A673 (cell line): ENCODE measurements at regions not wholly inside any gene's neighbourhood (a gene's known extent, or its start where the extent isn't known, plus 50 kb on each side); places are given as distances from the start of the nearest gene placed in this dataset.

ENCODE experiments used
- BruUV-seq: library from RNA; stranded (reverse); fragments of 400-500 nt; replicated peaks from 2 replicates; lab custom pipeline; 2021; lab: Mats Ljungman, UMichigan
- CTCF ChIA-PET: fragments of 300-600 bp; sonication (Branson Sonifier 250); formaldehyde crosslinking; loops from one replicate; lab custom pipeline; 2022; ENCODE audit warnings: antibody characterized with exemption; lab: Charles Lee
- POLR2A ChIA-PET: fragments of 300-600 bp; sonication (Branson Sonifier 250); formaldehyde crosslinking; loops from one replicate; lab custom pipeline; 2022; ENCODE audit warnings: antibody characterized with exemption; ENCODE audit not compliant: low non-redundant PET; lab: Charles Lee
- DNase-seq: peaks from one replicate; pipeline ENCODE4 v3.0.0-alpha.2; 2015; ENCODE audit warnings: low spot score
- H3K27ac ChIP-seq: fragments of 200-600 bp; sonication (generic); 2 replicates; pipeline ENCODE4 v1.5.1; 2016; ENCODE audit warnings: mixed run types, low read depth, mild to moderate bottlenecking, mixed read lengths, antibody characterized with exemption, low read length; ENCODE audit not compliant: poor library complexity, severe bottlenecking
- H3K27me3 ChIP-seq: fragments of 200-600 bp; sonication (generic); replicated peaks from 2 replicates; pipeline ENCODE4 v1.6.1; 2017; ENCODE audit warnings: mixed run types, low read depth, mild to moderate bottlenecking, mixed read lengths, antibody characterized with exemption, low read length; ENCODE audit not compliant: insufficient read depth, poor library complexity
- H3K36me3 ChIP-seq: fragments of 200-600 bp; sonication (generic); 2 replicates; pipeline ENCODE4 v1.6.1; 2016; ENCODE audit warnings: mixed run types, mild to moderate bottlenecking, mixed read lengths, antibody characterized with exemption, low read length; ENCODE audit not compliant: insufficient read depth, poor library complexity, severe bottlenecking
- H3K4me1 ChIP-seq: fragments of 200-600 bp; sonication (generic); 2 replicates; pipeline ENCODE4 v1.6.1; 2017; ENCODE audit warnings: mixed run types, mild to moderate bottlenecking, mixed read lengths, antibody characterized with exemption, low read length; ENCODE audit not compliant: insufficient read depth, poor library complexity, severe bottlenecking
- H3K4me3 ChIP-seq: fragments of 200-600 bp; sonication (generic); 2 replicates; pipeline ENCODE4 v1.5.1; 2016; ENCODE audit warnings: low read depth, mixed run types, mild to moderate bottlenecking, mixed read lengths, low read length; ENCODE audit not compliant: poor library complexity, severe bottlenecking
- H3K9me3 ChIP-seq: fragments of 200-600 bp; sonication (generic); 2 replicates; pipeline ENCODE4 v1.6.1; 2016; ENCODE audit warnings: mixed run types, low read depth, mild to moderate bottlenecking, mixed read lengths, antibody characterized with exemption, low read length; ENCODE audit not compliant: poor library complexity, severe bottlenecking
- EZH2 ChIP-seq: fragments of 200-600 bp; sonication (generic); IDR thresholded peaks from 2 replicates; pipeline ENCODE4 v1.6.1; 2017; ENCODE audit warnings: borderline replicate concordance, low read depth, mild to moderate bottlenecking, mixed read lengths, antibody characterized with exemption, low read length; ENCODE audit not compliant: poor library complexity, severe bottlenecking
- intact Hi-C: fragments of 100-400 bp; cut with micrococcal nuclease; formaldehyde crosslinking; loops from one replicate; pipeline ENCODE4 v1.10.0; 2022; ENCODE audit not compliant: unreplicated experiment
- TF ChIP-seq, protein P1 (sequence below): fragments of 300-800, 200-600 bp; sonication (generic); conservative IDR thresholded peaks from 2 replicates; pipeline ENCODE4 v1.5.1; 2017; ENCODE audit warnings: low read depth, mild to moderate bottlenecking, antibody characterized with exemption, low read length, moderate library complexity, mixed read lengths

- Histone ChIP-seq H3K27me3 (no peaks in the 10 kb centered on the region), H3K4me3 (no peak overlapping the region), H3K9me3 (no peaks in the 10 kb centered on the region), H3K4me1 (no peaks in the 10 kb centered on the region), H3K36me3 (no peaks in the 10 kb centered on the region), H3K27ac (no peak overlapping the region)
- ChIA-PET CTCF (interaction anchor here (0.6 to 1.8 kb wide), 14 partner anchors 9 to 813 kb away, joined by 3 to 14 read pairs (median 4); no protein-coding TSS in a partner anchor), POLR2A (no interaction called here)
- DNase-seq, result peak; percentile 90
- intact Hi-C loops, result loop anchor here (1.0 to 10.0 kb wide), 5 partner anchors 69 to 551 kb away; no protein-coding TSS in a partner anchor
- TF ChIP-seq EZH2, result no peak
- TF ChIP-seq, protein P1, sequence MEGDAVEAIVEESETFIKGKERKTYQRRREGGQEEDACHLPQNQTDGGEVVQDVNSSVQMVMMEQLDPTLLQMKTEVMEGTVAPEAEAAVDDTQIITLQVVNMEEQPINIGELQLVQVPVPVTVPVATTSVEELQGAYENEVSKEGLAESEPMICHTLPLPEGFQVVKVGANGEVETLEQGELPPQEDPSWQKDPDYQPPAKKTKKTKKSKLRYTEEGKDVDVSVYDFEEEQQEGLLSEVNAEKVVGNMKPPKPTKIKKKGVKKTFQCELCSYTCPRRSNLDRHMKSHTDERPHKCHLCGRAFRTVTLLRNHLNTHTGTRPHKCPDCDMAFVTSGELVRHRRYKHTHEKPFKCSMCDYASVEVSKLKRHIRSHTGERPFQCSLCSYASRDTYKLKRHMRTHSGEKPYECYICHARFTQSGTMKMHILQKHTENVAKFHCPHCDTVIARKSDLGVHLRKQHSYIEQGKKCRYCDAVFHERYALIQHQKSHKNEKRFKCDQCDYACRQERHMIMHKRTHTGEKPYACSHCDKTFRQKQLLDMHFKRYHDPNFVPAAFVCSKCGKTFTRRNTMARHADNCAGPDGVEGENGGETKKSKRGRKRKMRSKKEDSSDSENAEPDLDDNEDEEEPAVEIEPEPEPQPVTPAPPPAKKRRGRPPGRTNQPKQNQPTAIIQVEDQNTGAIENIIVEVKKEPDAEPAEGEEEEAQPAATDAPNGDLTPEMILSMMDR, result peak; percentile 80
- BruUV-seq, result no TSS peak
These were observed 383.7 kb downstream of the TMEM135 start for GRCh38 chr11:87421422-87421821.

GRCh38 chr11:87417951-87418350 is 380.2 kb downstream of the TMEM135 start:
- no peaks in the 10 kb centered on the region for H3K27me3 ChIP-seq
- intact Hi-C loops, result no loop called here
- H3K27ac ChIP-seq, result no peak overlapping the region
- CTCF ChIA-PET, result no interaction called here
- TF ChIP-seq, protein P1, result no peak
- TF ChIP-seq EZH2, result no peak
- no TSS peak for BruUV-seq
- no peak for DNase-seq
- no peaks in the 10 kb centered on the region for H3K9me3 ChIP-seq
- H3K4me3 ChIP-seq, result no peak overlapping the region
- no peaks in the 10 kb centered on the region for H3K36me3 ChIP-seq
- POLR2A ChIA-PET, result no interaction called here
- H3K4me1 ChIP-seq, result no peaks in the 10 kb centered on the region

GRCh38 chr11:87405843-87406242 is 368.1 kb downstream of the TMEM135 start:
- DNase-seq, result no peak
- no TSS peak for BruUV-seq
- intact Hi-C loops, result no loop called here
- CTCF ChIA-PET, result no interaction called here
- Histone ChIP-seq H3K9me3 (no peaks in the 10 kb centered on the region), H3K4me1 (no peaks in the 10 kb centered on the region), H3K27me3 (no peaks in the 10 kb centered on the region), H3K27ac (no peak overlapping the region), H3K4me3 (no peak overlapping the region), H3K36me3 (no peaks in the 10 kb centered on the region)
- POLR2A ChIA-PET, result no interaction called here
- TF ChIP-seq, protein P1, result no peak
- TF ChIP-seq EZH2, result no peak
